Osteocyte (in vitro differentiated cells): ENCODE measurements at regions not wholly inside any gene's neighbourhood (a gene's known extent, or its start where the extent isn't known, plus 50 kb on each side); places are given as distances from the start of the nearest gene placed in this dataset.

Experiments
- DNase-seq: peaks from one replicate; pipeline ENCODE4 v3.0.0; 2021; ENCODE audit warnings: mixed read lengths; ENCODE audit not compliant: unreplicated experiment; ENCODE audit errors: extremely low spot score
- H3K27ac Mint-ChIP-seq: one replicate; pipeline ENCODE4 v1.8.0; 2021; ENCODE audit warnings: mild to moderate bottlenecking, mixed read lengths; ENCODE audit not compliant: unreplicated experiment
- H3K27me3 Mint-ChIP-seq: one replicate; pipeline ENCODE4 v1.8.0; 2021; ENCODE audit warnings: mixed read lengths; ENCODE audit not compliant: unreplicated experiment
- H3K36me3 Mint-ChIP-seq: one replicate; pipeline ENCODE4 v1.8.0; 2021; ENCODE audit warnings: mixed read lengths; ENCODE audit not compliant: unreplicated experiment
- H3K4me1 Mint-ChIP-seq: one replicate; pipeline ENCODE4 v1.8.0; 2021; ENCODE audit warnings: mixed read lengths; ENCODE audit not compliant: unreplicated experiment
- H3K4me3 Mint-ChIP-seq: one replicate; pipeline ENCODE4 v1.8.0; 2021; ENCODE audit warnings: mild to moderate bottlenecking, moderate library complexity, mixed read lengths; ENCODE audit not compliant: unreplicated experiment
- H3K9me3 Mint-ChIP-seq: one replicate; pipeline ENCODE4 v1.8.0; 2021; ENCODE audit warnings: mixed read lengths; ENCODE audit not compliant: unreplicated experiment
- TF ChIP-seq, protein P1 (sequence below): fragments of 200-600 bp; sonication (generic); IDR thresholded peaks from 2 replicates; pipeline ENCODE4 v1.5.0; 2021; ENCODE audit warnings: antibody characterized with exemption, mild to moderate bottlenecking, moderate library complexity

DNA sequence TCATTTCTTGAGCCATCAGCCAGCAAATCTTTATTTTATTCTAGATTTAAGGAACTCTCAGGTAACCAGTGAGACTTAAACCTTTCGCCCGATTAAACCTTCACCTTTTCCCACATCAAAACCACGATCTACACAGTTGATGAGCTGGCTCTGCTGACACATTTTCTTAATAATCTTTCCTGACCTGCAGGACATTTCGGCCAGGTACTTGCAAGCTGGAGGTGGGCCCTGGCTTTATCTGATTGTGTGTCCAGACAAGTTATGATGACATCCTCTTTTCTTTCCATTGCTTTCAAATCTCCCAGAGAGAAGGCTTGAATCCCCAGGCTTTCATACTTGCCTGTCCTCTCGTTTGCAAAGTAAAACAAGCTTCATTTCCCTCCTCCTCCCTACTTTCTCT, 144.2 kb downstream of the EFNB2 start:
- Mint-ChIP-seq H3K4me1 (no peaks in the 10 kb centered on the region), H3K36me3 (no peaks in the 10 kb centered on the region), H3K4me3 (no peak overlapping the region), H3K9me3 (no peaks in the 10 kb centered on the region), H3K27me3 (no peaks in the 10 kb centered on the region), H3K27ac (no peak overlapping the region)
- no peak for DNase-seq
- TF ChIP-seq, protein P1, sequence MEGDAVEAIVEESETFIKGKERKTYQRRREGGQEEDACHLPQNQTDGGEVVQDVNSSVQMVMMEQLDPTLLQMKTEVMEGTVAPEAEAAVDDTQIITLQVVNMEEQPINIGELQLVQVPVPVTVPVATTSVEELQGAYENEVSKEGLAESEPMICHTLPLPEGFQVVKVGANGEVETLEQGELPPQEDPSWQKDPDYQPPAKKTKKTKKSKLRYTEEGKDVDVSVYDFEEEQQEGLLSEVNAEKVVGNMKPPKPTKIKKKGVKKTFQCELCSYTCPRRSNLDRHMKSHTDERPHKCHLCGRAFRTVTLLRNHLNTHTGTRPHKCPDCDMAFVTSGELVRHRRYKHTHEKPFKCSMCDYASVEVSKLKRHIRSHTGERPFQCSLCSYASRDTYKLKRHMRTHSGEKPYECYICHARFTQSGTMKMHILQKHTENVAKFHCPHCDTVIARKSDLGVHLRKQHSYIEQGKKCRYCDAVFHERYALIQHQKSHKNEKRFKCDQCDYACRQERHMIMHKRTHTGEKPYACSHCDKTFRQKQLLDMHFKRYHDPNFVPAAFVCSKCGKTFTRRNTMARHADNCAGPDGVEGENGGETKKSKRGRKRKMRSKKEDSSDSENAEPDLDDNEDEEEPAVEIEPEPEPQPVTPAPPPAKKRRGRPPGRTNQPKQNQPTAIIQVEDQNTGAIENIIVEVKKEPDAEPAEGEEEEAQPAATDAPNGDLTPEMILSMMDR = no peak

GRCh38 chr13:106390367-106390766, 145.1 kb downstream of the EFNB2 start:
- H3K4me1 Mint-ChIP-seq = no peaks in the 10 kb centered on the region
- no peak overlapping the region for H3K4me3 Mint-ChIP-seq
- no peaks in the 10 kb centered on the region for H3K9me3 Mint-ChIP-seq
- TF ChIP-seq, protein P1 = no peak
- H3K36me3 Mint-ChIP-seq = no peaks in the 10 kb centered on the region
- no peak for DNase-seq
- H3K27me3 Mint-ChIP-seq = no peaks in the 10 kb centered on the region
- no peak overlapping the region for H3K27ac Mint-ChIP-seq

DNA sequence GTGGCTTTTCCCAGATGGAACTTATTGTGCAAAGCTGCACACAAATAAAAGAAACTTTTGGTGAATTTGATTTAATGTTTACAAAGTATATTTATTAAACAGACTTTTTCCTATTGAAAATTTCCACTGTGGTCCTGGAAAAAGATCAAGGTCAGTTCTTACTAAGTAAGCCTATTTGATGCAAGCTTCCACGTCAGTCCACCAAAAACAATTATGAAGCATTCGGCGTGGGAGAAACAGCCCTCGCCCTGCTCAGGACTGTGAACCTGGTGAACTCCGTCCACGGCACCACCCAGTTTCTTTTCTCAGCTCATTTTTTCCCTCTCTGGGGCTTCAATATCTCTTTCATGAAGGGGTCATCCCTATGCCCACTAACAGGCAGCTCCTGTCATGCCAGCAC, 149.8 kb downstream of the EFNB2 start:
- Mint-ChIP-seq H3K27me3 (no peaks in the 10 kb centered on the region), H3K36me3 (no peaks in the 10 kb centered on the region), H3K4me3 (no peak overlapping the region), H3K4me1 (no peaks in the 10 kb centered on the region), H3K9me3 (no peaks in the 10 kb centered on the region), H3K27ac (no peak overlapping the region)
- TF ChIP-seq, protein P1 = no peak
- no peak for DNase-seq

GRCh38 chr13:106384516-106384915, 150.9 kb downstream of the EFNB2 start:
- H3K36me3 Mint-ChIP-seq = no peaks in the 10 kb centered on the region
- no peak overlapping the region for H3K27ac Mint-ChIP-seq
- DNase-seq = no peak
- no peaks in the 10 kb centered on the region for H3K4me1 Mint-ChIP-seq
- TF ChIP-seq, protein P1 = no peak
- H3K27me3 Mint-ChIP-seq = no peaks in the 10 kb centered on the region
- H3K4me3 Mint-ChIP-seq = no peak overlapping the region
- H3K9me3 Mint-ChIP-seq = no peaks in the 10 kb centered on the region

DNA sequence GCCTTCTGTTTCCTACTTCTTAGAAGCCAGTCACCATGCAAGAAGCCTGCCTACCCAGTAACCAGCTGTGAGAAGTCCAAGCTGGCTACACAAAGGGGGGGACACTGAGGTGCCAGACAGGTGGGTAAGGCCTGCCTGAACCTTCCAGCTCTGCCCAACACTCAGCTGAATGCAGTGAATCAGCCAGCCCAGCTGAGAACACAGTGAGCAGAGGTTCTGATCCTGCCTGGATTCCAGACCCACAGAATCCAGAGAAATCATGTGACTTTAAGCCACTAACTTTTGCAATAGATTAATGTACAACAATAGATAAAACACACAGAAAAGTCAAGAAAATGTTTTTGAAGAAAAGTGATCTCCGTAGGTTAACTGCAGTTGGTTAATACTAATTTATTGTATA, 151.7 kb downstream of the EFNB2 start:
- H3K36me3 Mint-ChIP-seq = no peaks in the 10 kb centered on the region
- H3K27me3 Mint-ChIP-seq = no peaks in the 10 kb centered on the region
- peaks cover 2% of the 10 kb centered on the region for H3K9me3 Mint-ChIP-seq
- no peak overlapping the region for H3K4me3 Mint-ChIP-seq
- no peak overlapping the region for H3K27ac Mint-ChIP-seq
- no peak for DNase-seq
- H3K4me1 Mint-ChIP-seq = peaks cover 5% of the 10 kb centered on the region
- TF ChIP-seq, protein P1 = no peak
